ENCODE measurements at regions not wholly inside any gene's neighbourhood (a gene's known extent, or its start where the extent isn't known, plus 50 kb on each side); places are given as distances from the start of the nearest gene placed in this dataset.

GRCh38 chr18:56112984-56113383, 525.0 kb upstream of the TCF4 start (continued):
- TF ChIP-seq KDM5B (IDR thresholded peaks at IDR 0.05; ENCODE audit: insufficient replicate concordance, low read depth, low read length) = no peak

- Histone ChIP-seq H4K20me1 (replicated peaks; ENCODE audit: control insufficient read depth, insufficient read depth, low read length) (no peaks in the 10 kb centered on the region), H3K79me2 (ENCODE audit: control insufficient read depth, insufficient read depth, low read length) (no peaks in the 10 kb centered on the region), H3K36me3 (ENCODE audit: control insufficient read depth, insufficient read depth, low read length) (no peaks in the 10 kb centered on the region), H3K9me3 (replicated peaks; ENCODE audit: control insufficient read depth, insufficient read depth, low read depth, low read length) (no peaks in the 10 kb centered on the region), H3K27ac (ENCODE audit: extremely low read depth, low read depth, low read length) (no peak overlapping the region), H2AFZ (ENCODE audit: low read depth, low read length) (no peak overlapping the region), H3K9me1 (ENCODE audit: control insufficient read depth, insufficient read depth, low read length) (no peaks in the 10 kb centered on the region), H3K4me2 (ENCODE audit: insufficient read depth, low read length) (no peak overlapping the region), H3K27me3 (ENCODE audit: control insufficient read depth in 2 of 2, insufficient read depth in 2 of 2, low read length in 2 of 2) (no peaks in the 10 kb centered on the region), H3K4me3 (no peak overlapping the region), H3K4me1 (replicated peaks in 1 of 2; ENCODE audit: control insufficient read depth in 2 of 2, insufficient read depth in 2 of 2, low read length in 2 of 2) (no peaks in the 10 kb centered on the region), H3K9ac (ENCODE audit: insufficient read depth in 1 of 2, low read depth in 2 of 2, low read length in 2 of 2) (no peak overlapping the region)
- peak; percentile 45; the same call in 1 of the 2 replicates for TF ChIP-seq HMBOX1 (IDR thresholded peaks at IDR 0.05)
- no peak for TF ChIP-seq ZNF384 (IDR thresholded peaks at IDR 0.05; ENCODE audit: low read depth, low read length)
- TF ChIP-seq PHF8 (IDR thresholded peaks at IDR 0.05; ENCODE audit: borderline replicate concordance, low read length) = no peak
- no peak for TF ChIP-seq YY1 (IDR thresholded peaks at IDR 0.05; ENCODE audit: borderline replicate concordance in 1 of 3, control insufficient read depth in 1 of 3, extremely low read depth in 1 of 3, insufficient read depth in 3 of 3, insufficient read length in 1 of 3, insufficient replicate concordance in 2 of 3, low read depth in 1 of 3, low read length in 2 of 3)
- no peak for TF ChIP-seq ZNF212 (CRISPR knock-in tag; IDR thresholded peaks at IDR 0.05)
- peak; percentile 78 for TF ChIP-seq FOSL1 (tag; conservative IDR thresholded peaks at IDR 0.05)
- no peak for TF ChIP-seq RAD51 (IDR thresholded peaks at IDR 0.05; ENCODE audit: borderline replicate concordance, low read depth)
- TF ChIP-seq ZNF717 (CRISPR knock-in tag; IDR thresholded peaks at IDR 0.05) = no peak
- no peak for TF ChIP-seq HCFC1 (IDR thresholded peaks at IDR 0.05; ENCODE audit: low read depth, low read length)
- no peak for TF ChIP-seq HNRNPLL (IDR thresholded peaks at IDR 0.05; ENCODE audit: low read depth, low read length, poor library complexity, severe bottlenecking)
- no peak for TF ChIP-seq RBM17 (IDR thresholded peaks at IDR 0.05; ENCODE audit: borderline replicate concordance, low read depth, low read length)
- ChIA-PET CTCF (ENCODE audit: low intra/inter-chr PET ratio) (no interaction called here), POLR2A (no interaction called here)
- intact Hi-C loops (cut with micrococcal nuclease) (no loop called here), in situ Hi-C loops (cut with MboI) (no loop called here)
- DNase-seq (ENCODE audit: extremely low read depth in 1 of 4, low spot score in 3 of 4) (no peak), ATAC-seq (no peak), FAIRE-seq (no peak)
- no TSS peak for BruUV-seq (replicated peaks)
- WGBS (ENCODE audit: insufficient coverage, low coverage, missing lambda C conversion rate) = 0% methylated on average over 6 of the region's 6 CpGs
Measured at GRCh38 chr18:56112013-56112749, 524.2 kb upstream of the TCF4 start.
